GM21717 (cell line): ENCODE measurements at regions not wholly inside any gene's neighbourhood (a gene's known extent, or its start where the extent isn't known, plus 50 kb on each side); places are given as distances from the start of the nearest gene placed in this dataset.
"Not testable (repeated sequence)": the region's sequence is repeated elsewhere in the genome, so short reads cannot be mapped to it uniquely, and the experiment has no call there.

Experiments used
- ATAC-seq: cut with Tn5 transposase; IDR thresholded peaks from one replicate; pipeline ENCODE4 v1.9.1; 2021; ENCODE audit warnings: mild to moderate bottlenecking, moderate library complexity; ENCODE audit not compliant: unreplicated experiment

GRCh38 chr14:71165121-71166031 lies 258.1 kb downstream of the PCNX1 start:
- ATAC-seq: no peak

GRCh38 chr14:71166180-71166837 lies 259.1 kb downstream of the PCNX1 start:
- ATAC-seq: no peak

- ATAC-seq: not testable (repeated sequence)
Observed at GRCh38 chr14:71167325-71167950, 260.2 kb downstream of the PCNX1 start.

GRCh38 chr14:71168161-71168560 lies 260.9 kb downstream of the PCNX1 start:
- not testable (repeated sequence) for ATAC-seq

- no peak for ATAC-seq
Observed at GRCh38 chr14:71168564-71169427, 261.5 kb downstream of the PCNX1 start.

- no peak for ATAC-seq
Observed at GRCh38 chr14:71169861-71170260, 262.6 kb downstream of the PCNX1 start.

- ATAC-seq: no peak
Observed at GRCh38 chr14:71175491-71175890, 268.2 kb downstream of the PCNX1 start.

- ATAC-seq: no peak
Observed at GRCh38 chr14:71179066-71179465, 271.8 kb downstream of the PCNX1 start.

GRCh38 chr14:71180397-71180796 lies 273.1 kb downstream of the PCNX1 start:
- no peak for ATAC-seq

- no peak for ATAC-seq
Observed at GRCh38 chr14:71181215-71182003, 274.1 kb downstream of the PCNX1 start.

GRCh38 chr14:71183876-71184689 lies 276.8 kb downstream of the PCNX1 start:
- ATAC-seq: no peak

GRCh38 chr14:71185637-71186036 lies 278.4 kb downstream of the PCNX1 start:
- ATAC-seq: no peak

- no peak for ATAC-seq
Observed at GRCh38 chr14:71187633-71188356, 280.5 kb downstream of the PCNX1 start.

- ATAC-seq: no peak
Observed at GRCh38 chr14:71190770-71191374, 283.6 kb downstream of the PCNX1 start.

GRCh38 chr14:71193663-71194062 lies 286.4 kb downstream of the PCNX1 start:
- no peak for ATAC-seq

GRCh38 chr14:71194251-71194650 lies 287.0 kb downstream of the PCNX1 start:
- ATAC-seq: no peak

GRCh38 chr14:71196921-71197320 lies 289.7 kb downstream of the PCNX1 start:
- ATAC-seq: no peak

- no peak for ATAC-seq
Observed at GRCh38 chr14:71198687-71199086, 291.4 kb downstream of the PCNX1 start.
